ENCODE measurements at regions not wholly inside any gene's neighbourhood (a gene's known extent, or its start where the extent isn't known, plus 50 kb on each side); places are given as distances from the start of the nearest gene placed in this dataset.

DNA sequence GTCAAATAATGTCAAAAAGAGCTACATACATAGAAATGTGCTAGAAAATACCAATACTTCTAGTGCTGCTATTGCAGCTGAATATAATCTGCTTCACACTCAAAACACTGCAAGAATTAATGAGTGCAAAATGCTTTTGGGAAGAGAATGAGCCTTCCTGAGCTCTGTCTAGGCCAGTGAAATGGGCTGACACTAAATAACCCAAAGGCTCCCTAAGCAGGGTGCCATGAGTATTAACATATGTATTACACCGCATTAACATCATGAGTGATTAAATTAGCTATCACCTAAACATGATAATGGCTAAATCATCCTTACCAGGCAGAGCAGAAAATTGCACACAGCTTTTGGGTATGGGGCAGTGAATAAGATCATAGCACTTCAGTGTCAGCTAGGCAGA, 806.3 kb upstream of the NECTIN3 start:
- no peaks in the 10 kb centered on the region for H3K79me2 ChIP-seq (ENCODE audit: insufficient read depth, low read length)
- H3K23me2 ChIP-seq (ENCODE audit: insufficient read length, low read depth, low read length, poor library complexity, severe bottlenecking): no peaks in the 10 kb centered on the region
- no peak overlapping the region for H3T11ph ChIP-seq (ENCODE audit: low read length)
- H4K8ac ChIP-seq (replicated peaks; ENCODE audit: insufficient read length, low read depth, low read length): no peak overlapping the region
- no CpG with 5 or more reads among the region's 1 CpG for WGBS (ENCODE audit: extremely low coverage, insufficient read length, low lambda C conversion rate)
- TF ChIP-seq, protein P1, sequence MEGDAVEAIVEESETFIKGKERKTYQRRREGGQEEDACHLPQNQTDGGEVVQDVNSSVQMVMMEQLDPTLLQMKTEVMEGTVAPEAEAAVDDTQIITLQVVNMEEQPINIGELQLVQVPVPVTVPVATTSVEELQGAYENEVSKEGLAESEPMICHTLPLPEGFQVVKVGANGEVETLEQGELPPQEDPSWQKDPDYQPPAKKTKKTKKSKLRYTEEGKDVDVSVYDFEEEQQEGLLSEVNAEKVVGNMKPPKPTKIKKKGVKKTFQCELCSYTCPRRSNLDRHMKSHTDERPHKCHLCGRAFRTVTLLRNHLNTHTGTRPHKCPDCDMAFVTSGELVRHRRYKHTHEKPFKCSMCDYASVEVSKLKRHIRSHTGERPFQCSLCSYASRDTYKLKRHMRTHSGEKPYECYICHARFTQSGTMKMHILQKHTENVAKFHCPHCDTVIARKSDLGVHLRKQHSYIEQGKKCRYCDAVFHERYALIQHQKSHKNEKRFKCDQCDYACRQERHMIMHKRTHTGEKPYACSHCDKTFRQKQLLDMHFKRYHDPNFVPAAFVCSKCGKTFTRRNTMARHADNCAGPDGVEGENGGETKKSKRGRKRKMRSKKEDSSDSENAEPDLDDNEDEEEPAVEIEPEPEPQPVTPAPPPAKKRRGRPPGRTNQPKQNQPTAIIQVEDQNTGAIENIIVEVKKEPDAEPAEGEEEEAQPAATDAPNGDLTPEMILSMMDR (conservative IDR thresholded peaks at IDR 0.05): no peak
- H2AFZ ChIP-seq (ENCODE audit: low read length): no peak overlapping the region
- no peak overlapping the region for H3K4me2 ChIP-seq (ENCODE audit: insufficient read depth, insufficient read length, low read length)
- H2BK120ac ChIP-seq (ENCODE audit: low read depth, low read length, poor library complexity, severe bottlenecking): no peak overlapping the region
- H4K20me1 ChIP-seq (ENCODE audit: control insufficient read depth, insufficient read depth, insufficient read length): no peaks in the 10 kb centered on the region
- H3K4ac ChIP-seq (ENCODE audit: low read depth, low read length): no peak overlapping the region
- Mint-ChIP-seq H3K4me3 (no peak overlapping the region), H3K27ac (no peak overlapping the region), H3K4me1 (peaks cover 26 to 28% of the 10 kb centered on the region in 2 experiments), H3K27me3 (ENCODE audit: low read depth) (no peaks in the 10 kb centered on the region), H3K36me3 (ENCODE audit: insufficient read depth in 1 of 3, low read depth in 3 of 3) (no peaks in the 10 kb centered on the region), H3K9me3 (no peaks in the 10 kb centered on the region)
- no peak overlapping the region for H2BK12ac ChIP-seq (ENCODE audit: insufficient read length, low read depth, low read length)
- H3K27ac ChIP-seq (ENCODE audit: insufficient read length, low read depth, low read length): no peak overlapping the region
- H3K23ac ChIP-seq (ENCODE audit: insufficient read length, low read depth, low read length): no peak overlapping the region
- H3K79me1 ChIP-seq (ENCODE audit: insufficient read depth, low read depth, low read length, poor library complexity, severe bottlenecking): no peaks in the 10 kb centered on the region
- no peak overlapping the region for H3K56ac ChIP-seq (ENCODE audit: insufficient read length, low read depth, low read length)
- no peak overlapping the region for H4K5ac ChIP-seq (ENCODE audit: insufficient read length, low read depth, low read length)
- H2AK5ac ChIP-seq (ENCODE audit: insufficient read length, low read length): no peak overlapping the region
- H3K9me3 ChIP-seq (ENCODE audit: control insufficient read depth, low read depth, low read length): no peaks in the 10 kb centered on the region
- H3K27me3 ChIP-seq (ENCODE audit: insufficient read depth, low read length): no peaks in the 10 kb centered on the region
- no peak overlapping the region for H3K9ac ChIP-seq (ENCODE audit: extremely low read depth, insufficient read length, low read length)
- no peak overlapping the region for H2BK5ac ChIP-seq (ENCODE audit: insufficient read length, low read length)
- no peak overlapping the region for H4K91ac ChIP-seq (ENCODE audit: insufficient read length, low read depth, low read length)
- H3K14ac ChIP-seq (ENCODE audit: insufficient read depth, low read length): no peak overlapping the region
- no peak overlapping the region for H2BK15ac ChIP-seq (ENCODE audit: low read depth, low read length)
- H2BK20ac ChIP-seq (ENCODE audit: low read depth, low read length, poor library complexity, severe bottlenecking): no peak overlapping the region
- DNase-seq: no peak
- no peaks in the 10 kb centered on the region; the same call in 1 of the 2 replicates for H3K4me1 ChIP-seq (ENCODE audit: insufficient read depth, low read length)
- no peak overlapping the region for H3K18ac ChIP-seq (ENCODE audit: insufficient read length, low read depth, low read length)

Measured in H9 (cell line).